ENCODE measurements at regions not wholly inside any gene's neighbourhood (a gene's known extent, or its start where the extent isn't known, plus 50 kb on each side); places are given as distances from the start of the nearest gene placed in this dataset.

- TF ChIP-seq CTCF (IDR thresholded peaks at IDR 0.05; ENCODE audit: poor library complexity, severe bottlenecking) = no peak
- no peak for TF ChIP-seq POLR2AphosphoS5 (IDR thresholded peaks at IDR 0.05)
- TF ChIP-seq TAF1 (IDR thresholded peaks at IDR 0.05; ENCODE audit: low read depth) = no peak
- no peak for TF ChIP-seq EZH2 (IDR thresholded peaks at IDR 0.05; ENCODE audit: borderline replicate concordance, insufficient read depth, low read length, poor library complexity, severe bottlenecking)
- TF ChIP-seq EP300 (conservative IDR thresholded peaks at IDR 0.05; ENCODE audit: poor library complexity, severe bottlenecking) = no peak
- TF ChIP-seq SMC3 (conservative IDR thresholded peaks at IDR 0.05; ENCODE audit: poor library complexity) = no peak
- no peak for TF ChIP-seq MXI1 (conservative IDR thresholded peaks at IDR 0.05; ENCODE audit: poor library complexity, severe bottlenecking)
- no peak for TF ChIP-seq REST (IDR thresholded peaks at IDR 0.05; ENCODE audit: borderline replicate concordance)
These were observed 50.2 kb upstream of the SMIM36 start for GRCh38 chr17:55561316-55561972.

Data from neural cell (in vitro differentiated cells).